ENCODE measurements at regions not wholly inside any gene's neighbourhood (a gene's known extent, or its start where the extent isn't known, plus 50 kb on each side); places are given as distances from the start of the nearest gene placed in this dataset.

GRCh38 chr6:104409913-104410312 lies 449.8 kb downstream of the HACE1 start:
- TF ChIP-seq CTCF (IDR thresholded peaks at IDR 0.05; ENCODE audit: poor library complexity, severe bottlenecking) (no peak), TAF1 (IDR thresholded peaks at IDR 0.05; ENCODE audit: low read depth) (no peak), RAD21 (conservative IDR thresholded peaks at IDR 0.05) (no peak), EZH2 (IDR thresholded peaks at IDR 0.05; ENCODE audit: borderline replicate concordance, insufficient read depth, low read length, poor library complexity, severe bottlenecking) (no peak), POLR2AphosphoS5 (IDR thresholded peaks at IDR 0.05) (no peak), EP300 (conservative IDR thresholded peaks at IDR 0.05; ENCODE audit: poor library complexity, severe bottlenecking) (no peak), MXI1 (conservative IDR thresholded peaks at IDR 0.05; ENCODE audit: poor library complexity, severe bottlenecking) (no peak)
- TF ChIP-seq, protein P1, sequence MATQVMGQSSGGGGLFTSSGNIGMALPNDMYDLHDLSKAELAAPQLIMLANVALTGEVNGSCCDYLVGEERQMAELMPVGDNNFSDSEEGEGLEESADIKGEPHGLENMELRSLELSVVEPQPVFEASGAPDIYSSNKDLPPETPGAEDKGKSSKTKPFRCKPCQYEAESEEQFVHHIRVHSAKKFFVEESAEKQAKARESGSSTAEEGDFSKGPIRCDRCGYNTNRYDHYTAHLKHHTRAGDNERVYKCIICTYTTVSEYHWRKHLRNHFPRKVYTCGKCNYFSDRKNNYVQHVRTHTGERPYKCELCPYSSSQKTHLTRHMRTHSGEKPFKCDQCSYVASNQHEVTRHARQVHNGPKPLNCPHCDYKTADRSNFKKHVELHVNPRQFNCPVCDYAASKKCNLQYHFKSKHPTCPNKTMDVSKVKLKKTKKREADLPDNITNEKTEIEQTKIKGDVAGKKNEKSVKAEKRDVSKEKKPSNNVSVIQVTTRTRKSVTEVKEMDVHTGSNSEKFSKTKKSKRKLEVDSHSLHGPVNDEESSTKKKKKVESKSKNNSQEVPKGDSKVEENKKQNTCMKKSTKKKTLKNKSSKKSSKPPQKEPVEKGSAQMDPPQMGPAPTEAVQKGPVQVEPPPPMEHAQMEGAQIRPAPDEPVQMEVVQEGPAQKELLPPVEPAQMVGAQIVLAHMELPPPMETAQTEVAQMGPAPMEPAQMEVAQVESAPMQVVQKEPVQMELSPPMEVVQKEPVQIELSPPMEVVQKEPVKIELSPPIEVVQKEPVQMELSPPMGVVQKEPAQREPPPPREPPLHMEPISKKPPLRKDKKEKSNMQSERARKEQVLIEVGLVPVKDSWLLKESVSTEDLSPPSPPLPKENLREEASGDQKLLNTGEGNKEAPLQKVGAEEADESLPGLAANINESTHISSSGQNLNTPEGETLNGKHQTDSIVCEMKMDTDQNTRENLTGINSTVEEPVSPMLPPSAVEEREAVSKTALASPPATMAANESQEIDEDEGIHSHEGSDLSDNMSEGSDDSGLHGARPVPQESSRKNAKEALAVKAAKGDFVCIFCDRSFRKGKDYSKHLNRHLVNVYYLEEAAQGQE (IDR thresholded peaks at IDR 0.05; ENCODE audit: borderline replicate concordance) = no peak
